ENCODE measurements at regions not wholly inside any gene's neighbourhood (a gene's known extent, or its start where the extent isn't known, plus 50 kb on each side); places are given as distances from the start of the nearest gene placed in this dataset.

- intact Hi-C loops (cut with DNase I), result no loop called here
- Histone ChIP-seq H3K4me3 (no peak overlapping the region), H3K9me3 (no peaks in the 10 kb centered on the region), H3K27me3 (no peaks in the 10 kb centered on the region), H3K4me1 (no peaks in the 10 kb centered on the region), H3K36me3 (no peaks in the 10 kb centered on the region), H3K27ac (no peak overlapping the region)
- no peak for TF ChIP-seq POLR2A (IDR thresholded peaks at IDR 0.05)
- TF ChIP-seq CTCF (IDR thresholded peaks at IDR 0.05), result no peak
- no peak for DNase-seq
- WGBS (ENCODE audit: insufficient coverage, low coverage, low lambda C conversion rate, missing lambda C conversion rate), result 46% methylated on average over 4 of the region's 4 CpGs
- ATAC-seq, result no peak
Observed at GRCh38 chr20:4556781-4557180, 129.5 kb upstream of the PRNP start.

- ATAC-seq (peak in 3 of 4 donors; percentile 28 to 75 (median 58)), DNase-seq (no peak)
- Histone ChIP-seq H3K27me3 (no peaks in the 10 kb centered on the region), H3K4me1 (no peaks in the 10 kb centered on the region), H3K27ac (no peak overlapping the region), H3K9me3 (no peaks in the 10 kb centered on the region), H3K4me3 (no peak overlapping the region), H3K36me3 (no peaks in the 10 kb centered on the region)
- WGBS (ENCODE audit: insufficient coverage, low coverage, low lambda C conversion rate, missing lambda C conversion rate), result 55% methylated on average over 8 of the region's 8 CpGs
- TF ChIP-seq CTCF (IDR thresholded peaks at IDR 0.05) (no peak), POLR2A (IDR thresholded peaks at IDR 0.05) (no peak)
- intact Hi-C loops (cut with DNase I), result no loop called here
Observed at GRCh38 chr20:4555188-4555890, 130.9 kb upstream of the PRNP start.

GRCh38 chr20:4554346-4554745 lies 131.9 kb upstream of the PRNP start:
- TF ChIP-seq CTCF (IDR thresholded peaks at IDR 0.05) (no peak), POLR2A (IDR thresholded peaks at IDR 0.05) (no peak)
- ATAC-seq, result no peak
- WGBS (ENCODE audit: insufficient coverage, low coverage, low lambda C conversion rate, missing lambda C conversion rate), result 36% methylated on average over 6 of the region's 6 CpGs

GRCh38 chr20:4552075-4552640 lies 134.1 kb upstream of the PRNP start:
- Histone ChIP-seq H3K4me3 (no peak overlapping the region), H3K9me3 (no peaks in the 10 kb centered on the region), H3K36me3 (no peaks in the 10 kb centered on the region), H3K27ac (no peak overlapping the region), H3K4me1 (no peaks in the 10 kb centered on the region), H3K27me3 (no peaks in the 10 kb centered on the region)
- intact Hi-C loops (cut with DNase I), result no loop called here
- DNase-seq (no peak), ATAC-seq (no peak)
- TF ChIP-seq CTCF (IDR thresholded peaks at IDR 0.05) (no peak), POLR2A (IDR thresholded peaks at IDR 0.05) (no peak)
- 61% methylated on average over 1 of the region's 1 CpG for WGBS (ENCODE audit: insufficient coverage, low coverage, low lambda C conversion rate, missing lambda C conversion rate)

More at GRCh38 chr20:4554346-4554745, 131.9 kb upstream of the PRNP start:
- H3K36me3 ChIP-seq, result no peaks in the 10 kb centered on the region
- no peak overlapping the region for H3K4me3 ChIP-seq
- intact Hi-C loops (cut with DNase I), result no loop called here
- no peaks in the 10 kb centered on the region for H3K9me3 ChIP-seq
- H3K27me3 ChIP-seq, result no peaks in the 10 kb centered on the region
- no peak overlapping the region for H3K27ac ChIP-seq
- DNase-seq, result no peak
- no peaks in the 10 kb centered on the region for H3K4me1 ChIP-seq

All from right lobe of liver (tissue), 6 donors.